Mucosa of descending colon (tissue), 3 donors: ENCODE measurements at regions not wholly inside any gene's neighbourhood (a gene's known extent, or its start where the extent isn't known, plus 50 kb on each side); places are given as distances from the start of the nearest gene placed in this dataset.
A peak's percentile ranks its signal among the peaks of the same experiment; 100 is the strongest.

Experiments
- ATAC-seq: fragments of 200-7000 bp; cut with Tn5 transposase; one replicate; pipeline ENCODE4 v1.9.1; 2020; ENCODE audit warnings: mild to moderate bottlenecking, moderate library complexity
- DNase-seq, 3 donors: peaks; one replicate each; pipeline ENCODE4 v3.0.0-alpha.2; 2020
- H3K36me3 ChIP-seq: fragments of 200-600 bp; one replicate; pipeline ENCODE4 v1.8.0; 2021; ENCODE audit warnings: low read depth, mild to moderate bottlenecking
- H3K4me1 ChIP-seq: fragments of 200-600 bp; one replicate; pipeline ENCODE4 v1.8.0; 2021; ENCODE audit warnings: low read depth, mild to moderate bottlenecking
- H3K4me3 ChIP-seq: fragments of 200-600 bp; one replicate; pipeline ENCODE4 v1.8.0; 2021; ENCODE audit warnings: mild to moderate bottlenecking
- H3K9me3 ChIP-seq: fragments of 200-600 bp; one replicate; pipeline ENCODE4 v1.8.0; 2021; ENCODE audit warnings: mild to moderate bottlenecking
- CTCF ChIP-seq: fragments of 200-600 bp; IDR thresholded peaks from one replicate; pipeline ENCODE4 v1.8.0; 2022; ENCODE audit warnings: antibody characterized with exemption, mild to moderate bottlenecking
- intact Hi-C, 2 donors: fragments of 100-400 bp; cut with DNase I in 1 of 2; cut with micrococcal nuclease in 1 of 2; formaldehyde crosslinking; loops; one replicate each; pipeline versions ENCODE4 v1.11.0 to v1.11.1; 2022; cut with DNase I, micrococcal nuclease
- donor health status: DM: no; HTN: no; CAD: no; lungs with moderate emphysema.
- donor health status: DM: no; HTN: no; CAD: no.
- donor health status: DM: no; HTN: yes; CAD: no.

- Histone ChIP-seq H3K9me3 (no peaks in the 10 kb centered on the region), H3K4me1 (no peaks in the 10 kb centered on the region), H3K36me3 (no peaks in the 10 kb centered on the region), H3K4me3 (no peak overlapping the region)
- no peak for TF ChIP-seq CTCF
- intact Hi-C loops, result no loop called here
- DNase-seq (no peak), ATAC-seq (no peak)
These were observed 129.1 kb upstream of the SNTG2 start for GRCh38 chr2:821546-821945.

GRCh38 chr2:819601-820000 lies 131.0 kb upstream of the SNTG2 start:
- H3K4me3 ChIP-seq, result no peak overlapping the region
- ATAC-seq (no peak), DNase-seq (no peak)
- TF ChIP-seq CTCF, result no peak
- no peaks in the 10 kb centered on the region for H3K9me3 ChIP-seq
- intact Hi-C loops, result no loop called here
- no peaks in the 10 kb centered on the region for H3K36me3 ChIP-seq
- H3K4me1 ChIP-seq, result no peaks in the 10 kb centered on the region

- DNase-seq (no peak), ATAC-seq (no peak)
- no peaks in the 10 kb centered on the region for H3K4me1 ChIP-seq
- intact Hi-C loops, result no loop called here
- H3K36me3 ChIP-seq, result no peaks in the 10 kb centered on the region
- TF ChIP-seq CTCF, result no peak
- H3K9me3 ChIP-seq, result no peaks in the 10 kb centered on the region
- no peak overlapping the region for H3K4me3 ChIP-seq
These were observed 131.5 kb upstream of the SNTG2 start for GRCh38 chr2:819121-819520.

GRCh38 chr2:817336-818015 lies 133.2 kb upstream of the SNTG2 start:
- Histone ChIP-seq H3K9me3 (no peaks in the 10 kb centered on the region), H3K36me3 (no peaks in the 10 kb centered on the region), H3K4me3 (no peak overlapping the region), H3K4me1 (no peaks in the 10 kb centered on the region)
- DNase-seq, result no peak
- no peak for TF ChIP-seq CTCF
- intact Hi-C loops, result no loop called here
- ATAC-seq, result no peak

GRCh38 chr2:816278-816677 lies 134.4 kb upstream of the SNTG2 start:
- Histone ChIP-seq H3K36me3 (no peaks in the 10 kb centered on the region), H3K4me3 (no peak overlapping the region), H3K4me1 (no peaks in the 10 kb centered on the region), H3K9me3 (no peaks in the 10 kb centered on the region)
- TF ChIP-seq CTCF, result no peak
- intact Hi-C loops, result no loop called here
- DNase-seq (no peak), ATAC-seq (no peak)

GRCh38 chr2:810397-810796 lies 133.2 kb upstream of the TMEM18 start:
- ATAC-seq (no peak), DNase-seq (peak in 1 of 3 donors; percentile 28)
- no peak overlapping the region for H3K4me3 ChIP-seq
- TF ChIP-seq CTCF, result no peak
- intact Hi-C loops, result no loop called here
- H3K36me3 ChIP-seq, result no peaks in the 10 kb centered on the region
- no peaks in the 10 kb centered on the region for H3K4me1 ChIP-seq
- H3K9me3 ChIP-seq, result no peaks in the 10 kb centered on the region
